ENCODE measurements at regions not wholly inside any gene's neighbourhood (a gene's known extent, or its start where the extent isn't known, plus 50 kb on each side); places are given as distances from the start of the nearest gene placed in this dataset.

DNA sequence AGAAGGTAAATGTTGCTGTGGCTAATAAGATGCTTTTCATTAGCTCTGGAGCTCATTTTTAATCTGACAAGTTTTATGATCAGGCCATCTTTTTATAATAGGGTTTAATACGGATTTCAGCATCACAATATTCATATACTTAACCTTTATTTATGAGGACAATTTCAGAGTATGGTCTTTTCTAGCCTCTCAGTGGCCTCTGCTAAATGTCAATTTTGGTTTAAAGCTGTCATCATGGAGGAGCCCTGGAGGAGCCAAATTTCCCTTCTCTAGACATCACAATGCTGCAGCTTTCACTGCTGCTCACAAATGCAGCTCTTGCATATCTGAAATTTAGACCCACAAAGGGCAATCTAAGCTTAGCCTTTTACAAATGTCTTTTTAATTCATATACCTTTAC, 510.4 kb downstream of the PCDH7 start:
- TF ChIP-seq, protein P1, sequence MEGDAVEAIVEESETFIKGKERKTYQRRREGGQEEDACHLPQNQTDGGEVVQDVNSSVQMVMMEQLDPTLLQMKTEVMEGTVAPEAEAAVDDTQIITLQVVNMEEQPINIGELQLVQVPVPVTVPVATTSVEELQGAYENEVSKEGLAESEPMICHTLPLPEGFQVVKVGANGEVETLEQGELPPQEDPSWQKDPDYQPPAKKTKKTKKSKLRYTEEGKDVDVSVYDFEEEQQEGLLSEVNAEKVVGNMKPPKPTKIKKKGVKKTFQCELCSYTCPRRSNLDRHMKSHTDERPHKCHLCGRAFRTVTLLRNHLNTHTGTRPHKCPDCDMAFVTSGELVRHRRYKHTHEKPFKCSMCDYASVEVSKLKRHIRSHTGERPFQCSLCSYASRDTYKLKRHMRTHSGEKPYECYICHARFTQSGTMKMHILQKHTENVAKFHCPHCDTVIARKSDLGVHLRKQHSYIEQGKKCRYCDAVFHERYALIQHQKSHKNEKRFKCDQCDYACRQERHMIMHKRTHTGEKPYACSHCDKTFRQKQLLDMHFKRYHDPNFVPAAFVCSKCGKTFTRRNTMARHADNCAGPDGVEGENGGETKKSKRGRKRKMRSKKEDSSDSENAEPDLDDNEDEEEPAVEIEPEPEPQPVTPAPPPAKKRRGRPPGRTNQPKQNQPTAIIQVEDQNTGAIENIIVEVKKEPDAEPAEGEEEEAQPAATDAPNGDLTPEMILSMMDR (IDR thresholded peaks at IDR 0.05): no peak
- Histone ChIP-seq H3K9me3 (no peaks in the 10 kb centered on the region), H3K27me3 (no peaks in the 10 kb centered on the region), H3K36me3 (no peaks in the 10 kb centered on the region), H3K4me1 (no peaks in the 10 kb centered on the region), H3K27ac (no peak overlapping the region), H3K4me3 (no peak overlapping the region)
- no peak for ATAC-seq
- no peak for DNase-seq
- intact Hi-C loops (cut with DNase I): no loop called here

DNA sequence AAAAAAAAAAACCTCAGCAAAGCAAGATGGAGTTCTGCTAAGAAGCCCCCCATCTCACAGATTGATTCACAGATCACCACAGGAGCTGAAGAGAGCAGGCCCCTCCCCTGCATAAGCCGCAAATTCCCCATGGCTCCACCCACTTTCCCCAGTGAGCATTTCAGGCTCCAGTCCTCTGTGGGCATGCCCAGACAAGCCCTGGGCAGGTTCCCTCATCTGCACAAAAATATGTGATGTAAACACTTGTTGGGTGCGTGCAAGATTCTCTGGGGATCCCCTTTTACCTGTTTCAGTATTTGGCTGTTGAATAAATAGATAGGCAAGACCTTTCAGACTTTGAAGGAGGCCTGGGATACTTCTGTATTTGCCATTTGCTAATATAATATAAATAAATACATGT, 514.3 kb downstream of the PCDH7 start:
- H3K36me3 ChIP-seq: no peaks in the 10 kb centered on the region
- intact Hi-C loops (cut with DNase I): no loop called here
- DNase-seq (no peak), ATAC-seq (no peak)
- H3K4me1 ChIP-seq: no peaks in the 10 kb centered on the region
- no peak overlapping the region for H3K4me3 ChIP-seq
- no peak overlapping the region for H3K27ac ChIP-seq
- TF ChIP-seq, protein P1 (IDR thresholded peaks at IDR 0.05): no peak
- H3K9me3 ChIP-seq: no peaks in the 10 kb centered on the region
- no peaks in the 10 kb centered on the region for H3K27me3 ChIP-seq

DNA sequence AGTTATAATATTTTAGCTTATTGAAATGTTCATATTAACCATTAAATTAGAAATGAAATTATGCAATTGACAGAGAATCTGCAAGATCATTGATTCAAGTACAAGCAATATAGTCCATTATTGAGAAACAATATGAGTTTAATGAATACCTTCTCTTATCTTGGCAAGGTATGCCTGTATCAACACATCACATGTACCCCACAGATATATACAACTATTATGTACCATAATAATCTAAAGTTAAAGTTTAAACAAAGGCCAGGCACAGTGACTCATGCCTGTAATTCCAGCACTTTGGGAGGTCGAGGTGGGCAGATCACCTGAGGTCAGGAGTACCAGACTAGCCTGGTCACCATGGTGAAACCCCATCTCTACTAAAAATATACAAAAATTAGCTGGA, 514.7 kb downstream of the PCDH7 start:
- no peak overlapping the region for H3K27ac ChIP-seq
- intact Hi-C loops (cut with DNase I): no loop called here
- no peak for DNase-seq
- no peak for ATAC-seq
- no peaks in the 10 kb centered on the region for H3K36me3 ChIP-seq
- H3K4me1 ChIP-seq: no peaks in the 10 kb centered on the region
- no peak overlapping the region for H3K4me3 ChIP-seq
- TF ChIP-seq, protein P1 (IDR thresholded peaks at IDR 0.05): no peak
- no peaks in the 10 kb centered on the region for H3K9me3 ChIP-seq
- H3K27me3 ChIP-seq: no peaks in the 10 kb centered on the region

DNA sequence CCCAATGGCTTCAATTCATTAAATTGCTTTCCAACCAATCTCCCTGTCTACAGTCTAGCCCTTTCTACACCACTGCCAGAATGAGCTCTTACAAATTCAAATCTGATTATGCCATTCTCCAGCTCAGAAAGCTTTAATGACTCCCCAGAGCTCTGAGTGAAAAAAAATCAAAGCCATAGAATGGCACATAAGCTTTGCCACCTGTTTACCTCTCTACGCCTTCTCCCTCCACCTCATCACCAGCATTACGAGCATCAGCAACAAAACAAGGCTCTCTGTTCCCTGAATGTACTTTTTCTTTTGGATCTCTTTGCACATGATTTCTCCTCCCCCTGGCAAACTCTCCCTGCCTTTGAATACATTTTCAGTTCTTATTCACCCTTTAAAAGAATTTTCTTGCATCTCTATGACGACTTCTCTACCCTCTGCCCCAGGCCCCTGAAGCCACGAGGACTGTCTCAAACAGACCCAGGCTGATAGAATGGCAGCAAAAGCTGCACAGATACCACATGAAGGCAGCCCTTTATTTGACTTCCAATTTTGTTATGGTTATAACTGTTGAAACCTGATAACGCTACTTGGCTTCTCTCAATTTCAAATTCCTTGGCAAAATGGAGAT, 516.0 kb downstream of the PCDH7 start:
- DNase-seq (no peak), ATAC-seq (no peak)
- no peak overlapping the region for H3K4me3 ChIP-seq
- H3K36me3 ChIP-seq: no peaks in the 10 kb centered on the region
- H3K4me1 ChIP-seq: no peaks in the 10 kb centered on the region
- no peak overlapping the region for H3K27ac ChIP-seq
- TF ChIP-seq, protein P1 (IDR thresholded peaks at IDR 0.05): no peak
- no peaks in the 10 kb centered on the region for H3K9me3 ChIP-seq
- intact Hi-C loops (cut with DNase I): no loop called here
- no peaks in the 10 kb centered on the region for H3K27me3 ChIP-seq

DNA sequence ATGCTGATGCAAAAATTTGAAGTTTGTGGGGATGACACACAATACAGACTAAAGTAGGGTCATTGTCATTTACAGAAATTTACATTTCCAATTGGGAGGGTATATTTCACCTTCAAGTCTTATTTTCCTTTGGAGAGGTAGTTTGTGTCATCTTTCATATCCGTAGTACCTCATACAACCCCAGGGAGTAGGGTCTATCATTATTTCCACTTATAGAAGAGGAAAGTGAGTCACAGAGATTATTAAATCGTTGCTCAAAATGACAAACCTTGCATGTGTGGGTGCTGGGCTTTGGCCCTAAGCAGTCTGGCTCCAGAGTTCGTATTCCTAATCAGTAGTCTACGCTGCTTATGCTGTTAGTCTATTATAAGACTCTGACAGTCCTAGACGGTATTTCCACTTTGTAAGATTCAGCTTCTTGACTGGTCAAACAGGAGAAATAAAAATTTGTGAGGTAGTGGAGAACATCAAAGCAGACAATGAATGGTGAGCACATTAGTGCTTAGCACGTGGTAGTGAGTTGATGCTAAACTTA, 516.5 kb downstream of the PCDH7 start:
- ATAC-seq: no peak
- intact Hi-C loops (cut with DNase I): no loop called here
- H3K9me3 ChIP-seq: no peaks in the 10 kb centered on the region

More for the DNA sequence above, 516.5 kb downstream of the PCDH7 start:
- H3K36me3 ChIP-seq: no peaks in the 10 kb centered on the region
- H3K4me3 ChIP-seq: no peak overlapping the region
- TF ChIP-seq, protein P1 (IDR thresholded peaks at IDR 0.05): no peak
- H3K27me3 ChIP-seq: no peaks in the 10 kb centered on the region
- no peaks in the 10 kb centered on the region for H3K4me1 ChIP-seq
- no peak for DNase-seq
- no peak overlapping the region for H3K27ac ChIP-seq
